HG02981 (cell line): ENCODE measurements at regions not wholly inside any gene's neighbourhood (a gene's known extent, or its start where the extent isn't known, plus 50 kb on each side); places are given as distances from the start of the nearest gene placed in this dataset.

ENCODE experiments used
- ATAC-seq: cut with Tn5 transposase; IDR thresholded peaks from one replicate; pipeline ENCODE4 v1.9.1; 2021; ENCODE audit warnings: mild to moderate bottlenecking, moderate library complexity; ENCODE audit not compliant: unreplicated experiment

DNA sequence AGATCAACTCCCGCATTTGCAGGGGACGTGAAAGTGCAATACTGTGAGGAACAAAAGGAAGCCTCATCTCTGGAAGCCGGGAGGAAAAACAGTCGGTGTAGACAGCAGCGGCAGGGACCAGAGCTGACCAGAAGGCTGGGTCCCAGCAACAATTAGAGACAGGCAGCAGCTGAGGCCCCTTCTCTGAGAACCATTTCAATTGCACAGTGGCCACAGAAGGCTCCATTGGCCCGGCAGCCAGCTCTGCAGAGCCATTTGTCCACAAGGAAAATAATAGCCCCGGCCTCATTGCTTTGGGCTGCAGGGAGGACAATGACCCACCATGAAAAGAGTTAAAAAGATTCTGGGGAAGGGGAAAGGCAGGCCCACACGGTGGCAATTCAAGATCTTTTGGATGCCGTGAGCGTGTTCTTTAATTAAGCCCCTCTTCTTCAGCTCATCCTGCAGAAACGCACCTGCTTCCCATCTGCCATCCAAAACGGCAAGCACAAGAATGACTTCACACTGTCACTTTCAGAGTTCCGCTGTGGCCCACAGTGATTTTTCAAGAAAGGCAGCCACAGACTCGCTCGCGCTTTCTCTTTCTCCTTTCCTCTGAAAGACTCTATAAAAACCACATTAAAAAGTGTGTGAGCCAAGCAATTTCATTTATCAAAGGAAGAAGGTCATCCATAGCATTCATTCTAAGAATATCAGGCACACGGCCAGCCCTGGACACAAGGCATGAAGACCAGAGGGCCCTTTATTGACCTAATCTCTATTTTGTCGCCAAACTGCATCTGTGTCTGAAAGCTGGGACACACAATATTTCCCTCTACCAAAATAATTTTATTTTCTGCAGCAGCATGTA is 293.6 kb downstream of the SOX11 start:
- no peak for ATAC-seq

DNA sequence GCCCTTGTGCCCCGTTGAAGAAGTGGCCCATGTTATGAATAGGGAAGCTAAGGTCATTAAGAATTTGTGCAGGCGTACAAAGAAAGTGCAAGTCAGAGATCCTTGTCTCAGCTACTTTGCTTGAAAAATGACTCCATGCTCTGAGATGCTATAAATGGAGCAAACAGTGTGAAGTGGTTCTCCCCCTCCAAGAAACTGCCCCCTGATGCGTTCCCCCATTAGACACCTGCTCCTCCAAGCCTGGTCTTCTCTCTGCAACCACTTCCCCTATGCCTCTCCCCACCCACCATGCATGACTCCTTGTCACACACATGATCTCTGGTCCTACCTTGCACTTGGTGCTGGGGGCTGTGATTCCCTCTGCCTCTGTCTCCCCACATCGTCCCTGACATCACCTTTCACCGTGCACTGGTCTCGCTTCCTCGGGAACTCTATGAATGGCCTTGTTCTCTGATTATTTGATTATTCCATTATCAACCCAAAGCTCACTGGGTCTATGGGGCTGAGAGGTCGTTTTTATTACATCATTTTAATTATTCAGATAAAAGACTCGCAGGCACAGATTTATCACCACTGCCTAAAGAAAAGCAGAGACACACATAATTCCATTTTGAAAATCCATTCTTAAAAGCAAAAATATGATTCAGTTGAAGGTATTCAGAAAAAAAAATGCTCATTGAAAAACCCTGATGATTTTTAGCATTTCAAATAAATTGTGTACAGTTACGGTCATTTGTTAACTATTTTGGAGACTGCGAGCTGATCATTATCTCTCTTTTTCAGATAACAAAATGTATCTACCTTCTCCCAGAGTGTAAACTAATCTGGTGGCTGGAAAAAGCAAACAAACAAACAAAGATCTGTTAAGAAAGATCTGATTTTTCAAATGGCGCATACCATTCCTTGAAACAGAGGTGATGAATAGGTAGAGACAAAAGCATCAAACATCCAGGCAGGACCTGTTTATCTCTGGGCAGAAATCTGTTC is 294.9 kb downstream of the SOX11 start:
- ATAC-seq, result no peak

- ATAC-seq, result no peak
These were observed 295.9 kb downstream of the SOX11 start for GRCh38 chr2:5988120-5988519.

GRCh38 chr2:5990086-5990485 is 297.9 kb downstream of the SOX11 start:
- no peak for ATAC-seq

GRCh38 chr2:5991305-5991968 is 299.3 kb downstream of the SOX11 start:
- ATAC-seq, result no peak

DNA sequence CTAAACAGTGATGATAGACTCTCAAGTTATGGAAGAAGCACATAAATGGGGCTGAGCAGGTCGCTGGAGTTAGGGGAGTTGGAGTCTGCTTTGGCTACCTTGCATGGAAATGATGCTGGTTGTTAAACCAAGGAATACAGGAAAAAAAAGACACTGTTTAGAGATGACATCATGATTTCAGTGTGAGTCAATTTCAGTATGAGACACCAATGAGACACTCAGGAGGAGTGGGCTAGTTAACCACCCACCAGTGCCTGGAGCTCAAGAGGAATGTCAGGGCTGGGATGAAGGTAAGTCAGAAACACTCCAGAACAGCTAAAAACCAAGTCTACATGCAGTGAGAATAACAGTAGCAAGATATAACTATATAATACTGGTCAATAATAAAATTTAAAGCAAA is 303.6 kb downstream of the SOX11 start:
- no peak for ATAC-seq

- no peak for ATAC-seq
These were observed 316.0 kb downstream of the SOX11 start for GRCh38 chr2:6008186-6008585.

DNA sequence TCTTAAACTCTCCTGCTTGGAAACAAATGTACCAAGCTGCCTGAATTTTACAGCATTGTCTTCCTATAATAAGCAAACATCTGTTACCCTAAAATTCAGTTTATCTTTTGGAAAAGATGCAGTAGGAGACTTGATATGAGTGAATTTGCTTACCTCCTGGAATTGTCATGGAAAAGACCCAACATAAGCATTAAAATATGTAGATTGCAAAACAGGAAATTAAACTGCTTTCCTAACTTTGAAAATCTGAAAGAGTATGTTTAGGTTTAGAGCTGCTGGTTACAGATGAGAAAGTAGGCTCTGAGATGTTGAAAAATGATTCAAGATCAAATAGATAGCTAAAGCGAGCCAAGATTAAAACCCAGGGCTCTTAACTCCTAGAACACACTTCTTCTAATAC is 316.5 kb downstream of the SOX11 start:
- ATAC-seq, result no peak

DNA sequence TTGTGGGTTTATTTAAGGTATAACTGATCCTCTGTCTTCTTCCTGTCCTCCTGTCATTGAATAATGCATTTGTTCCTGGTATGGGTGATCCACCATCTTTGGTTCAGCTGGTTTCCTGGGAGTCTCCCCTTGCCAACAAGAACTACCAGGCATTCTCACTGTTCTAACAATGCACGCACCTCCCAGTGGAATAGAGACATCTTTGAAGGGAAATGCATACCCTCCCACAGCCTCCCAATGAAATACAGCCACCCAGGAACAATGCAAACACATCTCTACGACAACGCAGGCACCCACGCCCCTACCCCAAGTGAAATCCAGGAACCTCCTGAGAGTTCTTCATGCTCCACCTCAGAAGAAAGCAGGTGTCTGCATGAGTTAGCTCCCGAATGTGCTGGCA is 318.0 kb downstream of the SOX11 start:
- ATAC-seq, result no peak

GRCh38 chr2:6011921-6012320 is 319.7 kb downstream of the SOX11 start:
- no peak for ATAC-seq

- ATAC-seq, result no peak
These were observed 325.6 kb downstream of the SOX11 start for GRCh38 chr2:6017736-6018286.

DNA sequence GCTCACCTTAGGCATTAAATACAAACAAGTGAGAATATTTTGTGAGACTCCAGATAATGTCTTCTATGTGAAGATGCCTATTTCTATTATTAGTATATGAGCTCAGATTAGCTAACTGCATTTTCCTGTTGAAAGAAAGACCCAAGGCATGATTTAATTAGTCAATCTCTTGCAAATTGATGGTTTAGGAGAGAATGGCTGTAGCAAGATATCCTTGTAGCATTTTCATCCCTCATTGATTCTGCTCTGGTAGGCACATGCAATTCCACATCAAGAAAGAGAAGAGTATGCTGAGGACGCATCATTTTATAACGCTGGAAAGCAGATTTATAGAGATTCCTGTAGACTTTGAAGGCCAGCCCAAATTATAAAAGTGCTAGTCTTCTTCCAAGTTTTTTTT is 332.0 kb downstream of the SOX11 start:
- ATAC-seq, result no peak

DNA sequence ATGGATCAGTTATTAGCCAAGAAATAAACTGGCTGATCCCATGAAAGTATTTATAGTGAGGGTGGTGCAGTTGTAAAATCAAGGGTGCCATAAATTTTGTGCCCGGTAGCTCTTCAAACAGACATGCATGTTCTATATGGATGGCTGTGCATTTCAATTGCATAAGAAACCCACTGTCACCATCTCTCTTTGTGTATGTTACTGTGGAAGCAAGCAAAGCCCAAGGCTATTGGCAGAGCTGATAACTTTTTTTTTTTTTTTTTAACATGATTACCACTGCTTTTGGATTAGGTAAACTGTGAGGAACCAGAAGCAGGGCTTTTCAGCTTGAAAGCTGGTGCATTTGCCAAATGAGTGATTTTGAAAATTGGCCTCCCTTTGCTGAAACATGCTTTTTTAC is 332.6 kb downstream of the SOX11 start:
- ATAC-seq, result no peak

- no peak for ATAC-seq
These were observed 333.2 kb downstream of the SOX11 start for GRCh38 chr2:6025391-6025790.

GRCh38 chr2:6027066-6027465 is 334.9 kb downstream of the SOX11 start:
- ATAC-seq, result no peak

GRCh38 chr2:6031200-6031867 is 339.1 kb downstream of the SOX11 start:
- no peak for ATAC-seq

DNA sequence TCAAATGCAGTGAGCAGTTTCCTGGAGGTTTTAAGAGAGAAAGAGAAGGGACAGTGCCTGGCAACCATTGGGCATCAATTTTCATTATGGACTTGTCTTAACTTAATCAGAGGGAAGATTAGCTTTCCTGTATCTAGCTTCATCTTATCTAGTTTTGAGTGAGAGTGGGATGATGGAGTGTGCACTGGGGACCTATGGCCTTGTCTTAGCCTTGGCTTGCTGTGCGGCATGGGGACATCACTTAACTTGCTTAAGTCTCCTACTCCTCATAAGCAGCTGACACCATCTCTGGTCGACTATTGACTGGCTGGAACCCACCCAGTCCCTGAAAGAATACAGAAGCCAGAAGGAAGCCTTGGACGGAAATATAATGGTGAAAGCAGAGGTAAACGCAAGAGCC is 344.0 kb downstream of the SOX11 start:
- no peak for ATAC-seq

- no peak for ATAC-seq
These were observed 351.1 kb downstream of the SOX11 start for GRCh38 chr2:6043238-6043637.

GRCh38 chr2:6052649-6053048 is 360.5 kb downstream of the SOX11 start:
- no peak for ATAC-seq

GRCh38 chr2:6053743-6054142 is 361.6 kb downstream of the SOX11 start:
- ATAC-seq, result no peak
